ENCODE measurements at regions not wholly inside any gene's neighbourhood (a gene's known extent, or its start where the extent isn't known, plus 50 kb on each side); places are given as distances from the start of the nearest gene placed in this dataset.
"Not testable (repeated sequence)": the region's sequence is repeated elsewhere in the genome, so short reads cannot be mapped to it uniquely, and the experiment has no call there.

- H3K27ac ChIP-seq, result no peak overlapping the region
- no peaks in the 10 kb centered on the region for H4K20me1 ChIP-seq (ENCODE audit: insufficient read depth)
- no peaks in the 10 kb centered on the region for H3K27me3 ChIP-seq (replicated peaks; ENCODE audit: insufficient read depth)
- H3K9ac ChIP-seq, result no peak overlapping the region
- no peaks in the 10 kb centered on the region for H3F3A ChIP-seq (ENCODE audit: insufficient read depth)
- H3K9me3 ChIP-seq (ENCODE audit: low read depth), result no peaks in the 10 kb centered on the region
- no peaks in the 10 kb centered on the region for H3K36me3 ChIP-seq (ENCODE audit: low read depth)
- H3K4me3 ChIP-seq, result no peak overlapping the region
- in situ Hi-C loops (cut with MboI), result no loop called here
- peaks cover 4% of the 10 kb centered on the region; the same call in 1 of the 2 replicates for H3K4me1 ChIP-seq (ENCODE audit: insufficient read depth)
- TF ChIP-seq EZH2 (IDR thresholded peaks at IDR 0.05; ENCODE audit: insufficient read depth, poor library complexity, severe bottlenecking), result no peak
- no peak for TF ChIP-seq EZH2phosphoT487 (IDR thresholded peaks at IDR 0.05; ENCODE audit: insufficient read depth, low read depth)
- DNase-seq, result peak; percentile 25
- H3K9me2 ChIP-seq (ENCODE audit: insufficient read depth), result no peaks in the 10 kb centered on the region
- no peaks in the 10 kb centered on the region for H3K79me2 ChIP-seq (ENCODE audit: insufficient read depth)
- 9 to 16% methylated on average over 3 of the region's 3 CpGs for WGBS, 2 experiments (ENCODE audit: low coverage in 1 of 2, low lambda C conversion rate in 2 of 2, missing lambda C conversion rate in 2 of 2)
- no peak overlapping the region for H3K4me2 ChIP-seq (ENCODE audit: unreplicated experiment)
- H2AFZ ChIP-seq, result peak overlapping the region; percentile 7; the same call in 1 of the 2 replicates
These were observed 765.9 kb downstream of the BCKDHB start for GRCh38 chr6:80872199-80872950.

- H2AFZ ChIP-seq, result no peak overlapping the region
- no peaks in the 10 kb centered on the region for H3F3A ChIP-seq (ENCODE audit: insufficient read depth)
- no peak overlapping the region for H3K9ac ChIP-seq
- TF ChIP-seq EZH2phosphoT487 (IDR thresholded peaks at IDR 0.05; ENCODE audit: insufficient read depth, low read depth) (no peak), EZH2 (IDR thresholded peaks at IDR 0.05; ENCODE audit: insufficient read depth, poor library complexity, severe bottlenecking) (no peak)
- no peak overlapping the region for H3K4me2 ChIP-seq (ENCODE audit: unreplicated experiment)
- no peaks in the 10 kb centered on the region for H3K79me2 ChIP-seq (ENCODE audit: insufficient read depth)
- H4K20me1 ChIP-seq (ENCODE audit: insufficient read depth), result no peaks in the 10 kb centered on the region
- H3K9me2 ChIP-seq (ENCODE audit: insufficient read depth), result 0 out of 2 replicates have a peak, but pooled peaks cover 4% of the 10 kb centered on the region
- no peaks in the 10 kb centered on the region for H3K36me3 ChIP-seq (ENCODE audit: low read depth)
- in situ Hi-C loops (cut with MboI), result no loop called here
- no peak overlapping the region for H3K27ac ChIP-seq
- H3K4me1 ChIP-seq (ENCODE audit: insufficient read depth), result no peaks in the 10 kb centered on the region
- DNase-seq, result no peak
- 82 to 84% methylated on average over 4 of the region's 4 CpGs for WGBS, 2 experiments (ENCODE audit: low coverage in 1 of 2, low lambda C conversion rate in 2 of 2, missing lambda C conversion rate in 2 of 2)
- H3K9me3 ChIP-seq (ENCODE audit: low read depth), result no peaks in the 10 kb centered on the region
- H3K27me3 ChIP-seq (replicated peaks; ENCODE audit: insufficient read depth), result no peaks in the 10 kb centered on the region
- H3K4me3 ChIP-seq, result no peak overlapping the region
These were observed 756.3 kb downstream of the BCKDHB start for GRCh38 chr6:80862756-80863155.

GRCh38 chr6:80860107-80860506 lies 753.6 kb downstream of the BCKDHB start:
- 92 to 95% methylated on average over 2 of the region's 2 CpGs for WGBS, 2 experiments (ENCODE audit: low coverage in 1 of 2, low lambda C conversion rate in 2 of 2, missing lambda C conversion rate in 2 of 2)
- H3F3A ChIP-seq (ENCODE audit: insufficient read depth), result no peaks in the 10 kb centered on the region
- H3K79me2 ChIP-seq (ENCODE audit: insufficient read depth), result no peaks in the 10 kb centered on the region
- TF ChIP-seq EZH2phosphoT487 (IDR thresholded peaks at IDR 0.05; ENCODE audit: insufficient read depth, low read depth) (no peak), EZH2 (IDR thresholded peaks at IDR 0.05; ENCODE audit: insufficient read depth, poor library complexity, severe bottlenecking) (no peak)
- DNase-seq, result no peak
- H2AFZ ChIP-seq, result no peak overlapping the region
- H4K20me1 ChIP-seq (ENCODE audit: insufficient read depth), result no peaks in the 10 kb centered on the region
- in situ Hi-C loops (cut with MboI), result no loop called here
- H3K27ac ChIP-seq, result no peak overlapping the region
- H3K4me3 ChIP-seq, result no peak overlapping the region
- H3K9me3 ChIP-seq (ENCODE audit: low read depth), result no peaks in the 10 kb centered on the region
- H3K4me2 ChIP-seq (ENCODE audit: unreplicated experiment), result no peak overlapping the region
- no peaks in the 10 kb centered on the region for H3K36me3 ChIP-seq (ENCODE audit: low read depth)
- no peaks in the 10 kb centered on the region for H3K9me2 ChIP-seq (ENCODE audit: insufficient read depth)
- H3K9ac ChIP-seq, result no peak overlapping the region
- no peaks in the 10 kb centered on the region for H3K4me1 ChIP-seq (ENCODE audit: insufficient read depth)
- no peaks in the 10 kb centered on the region for H3K27me3 ChIP-seq (replicated peaks; ENCODE audit: insufficient read depth)

- H3K4me3 ChIP-seq; H3K4me2 ChIP-seq (ENCODE audit: unreplicated experiment); H3K4me1 ChIP-seq (ENCODE audit: insufficient read depth); H3K9me3 ChIP-seq (ENCODE audit: low read depth); H4K20me1 ChIP-seq (ENCODE audit: insufficient read depth); H3K9ac ChIP-seq; H3F3A ChIP-seq (ENCODE audit: insufficient read depth); DNase-seq; H2AFZ ChIP-seq; H3K9me2 ChIP-seq (ENCODE audit: insufficient read depth); H3K27ac ChIP-seq; in situ Hi-C loops (cut with MboI); H3K36me3 ChIP-seq (ENCODE audit: low read depth); H3K27me3 ChIP-seq (replicated peaks; ENCODE audit: insufficient read depth); H3K79me2 ChIP-seq (ENCODE audit: insufficient read depth): not testable (repeated sequence)
- 86 to 90% methylated on average over 10 to 12 of the region's 12 CpGs for WGBS, 2 experiments (ENCODE audit: low coverage in 1 of 2, low lambda C conversion rate in 2 of 2, missing lambda C conversion rate in 2 of 2)
These were observed 741.5 kb downstream of the BCKDHB start for GRCh38 chr6:80847973-80848372.

All from GM23248 (cell line).